Suprapubic skin (tissue), 4 donors: ENCODE measurements at regions not wholly inside any gene's neighbourhood (a gene's known extent, or its start where the extent isn't known, plus 50 kb on each side); places are given as distances from the start of the nearest gene placed in this dataset.

Source experiments
- CTCF ChIP-seq, 2 donors: fragments of 200-600 bp in 1 of 2; fragments of 450-650 bp in 1 of 2; sonication (generic) in 1 of 2; IDR thresholded peaks; one replicate each; pipeline ENCODE4 v1.5.1; 2016 to 2019; ENCODE audit warnings: antibody characterized with exemption in 2 of 2, mild to moderate bottlenecking in 1 of 2, moderate library complexity in 1 of 2
- EP300 ChIP-seq: sonication (generic); formaldehyde crosslinking; IDR thresholded peaks from one replicate; pipeline ENCODE4 v1.6.1; 2017; ENCODE audit warnings: antibody characterized with exemption
- POLR2A ChIP-seq, 2 donors: fragments of 450-650 bp; IDR thresholded peaks; one replicate each; pipeline ENCODE4 v1.6.1; 2017; ENCODE audit warnings: antibody characterized with exemption in 2 of 2, mild to moderate bottlenecking in 2 of 2, moderate library complexity in 2 of 2
- POLR2AphosphoS5 ChIP-seq, 3 donors: sonication (generic); formaldehyde crosslinking; IDR thresholded peaks; one replicate each; pipeline ENCODE4 v1.6.1; 2017; ENCODE audit warnings: antibody characterized with exemption in 3 of 3

- no peak for TF ChIP-seq CTCF (IDR thresholded peaks at IDR 0.05)
- no peak for TF ChIP-seq POLR2A (IDR thresholded peaks at IDR 0.05)
- TF ChIP-seq POLR2AphosphoS5 (IDR thresholded peaks at IDR 0.05), result no peak
- TF ChIP-seq EP300, result no peak
These were observed 165.2 kb upstream of the TOP1 start for GRCh38 chr20:40863355-40863919.
